ENCODE measurements at regions not wholly inside any gene's neighbourhood (a gene's known extent, or its start where the extent isn't known, plus 50 kb on each side); places are given as distances from the start of the nearest gene placed in this dataset.

- H3K9me1 ChIP-seq (ENCODE audit: control insufficient read depth, extremely low read depth, insufficient read depth, low read length) = no peaks in the 10 kb centered on the region
- no peaks in the 10 kb centered on the region for H3K4me1 ChIP-seq (ENCODE audit: control insufficient read depth, extremely low read depth, insufficient read depth, low read length)
- no peaks in the 10 kb centered on the region for H4K20me1 ChIP-seq (ENCODE audit: control insufficient read depth, extremely low read depth, insufficient read depth, low read length)
- no peak overlapping the region for H3K4me3 ChIP-seq (ENCODE audit: control insufficient read depth in 2 of 3, extremely low read depth in 1 of 3, insufficient read depth in 2 of 3, low read depth in 1 of 3, low read length in 3 of 3)
- no peaks in the 10 kb centered on the region for H3K9me3 ChIP-seq (ENCODE audit: control insufficient read depth, low read depth, low read length)
- H2AFZ ChIP-seq (ENCODE audit: control insufficient read depth, low read length) = no peak overlapping the region
- TF ChIP-seq CTCF (optimal IDR thresholded peaks at IDR 0.05 in 1 of 3, IDR thresholded peaks at IDR 0.05 in 1 of 3, conservative IDR thresholded peaks at IDR 0.05 in 1 of 3; ENCODE audit: extremely low read depth in 1 of 3, insufficient read depth in 2 of 3, low read length in 3 of 3) = no peak
- no peak for TF ChIP-seq EZH2 (IDR thresholded peaks at IDR 0.05; ENCODE audit: low read length)
- H3K36me3 ChIP-seq (ENCODE audit: control insufficient read depth in 2 of 2, extremely low read depth in 1 of 2, insufficient read depth in 2 of 2, low read length in 2 of 2) = no peaks in the 10 kb centered on the region
- FAIRE-seq (no peak), DNase-seq (ENCODE audit: low read depth, low spot score) (no peak)
- no peaks in the 10 kb centered on the region for H3K79me2 ChIP-seq (ENCODE audit: control insufficient read depth, insufficient read depth, low read length)
- H3K27me3 ChIP-seq (ENCODE audit: control insufficient read depth, extremely low read depth, insufficient read depth, low read length) = peaks cover 1% of the 10 kb centered on the region
- no peak overlapping the region for H3K4me2 ChIP-seq (ENCODE audit: control insufficient read depth, extremely low read depth, insufficient read depth, low read depth, low read length)
- H3K9ac ChIP-seq (ENCODE audit: control insufficient read depth, extremely low read depth, insufficient read depth, low read length) = no peak overlapping the region
- dilution Hi-C loops (cut with MboI; ENCODE audit: extremely low pct_ligation_motif_present, low sequenced_read_pairs) = no loop called here
- no peak overlapping the region for H3K27ac ChIP-seq (ENCODE audit: control insufficient read depth, insufficient read depth, low read length)
These were observed 114.6 kb downstream of the ELOVL4 start for GRCh38 chr6:79832723-79833122.

- Histone ChIP-seq H3K4me2 (ENCODE audit: control insufficient read depth, extremely low read depth, insufficient read depth, low read depth, low read length) (no peak overlapping the region), H3K9me1 (ENCODE audit: control insufficient read depth, extremely low read depth, insufficient read depth, low read length) (no peaks in the 10 kb centered on the region), H3K27me3 (ENCODE audit: control insufficient read depth, extremely low read depth, insufficient read depth, low read length) (peaks cover 4% of the 10 kb centered on the region), H3K4me1 (ENCODE audit: control insufficient read depth, extremely low read depth, insufficient read depth, low read length) (no peaks in the 10 kb centered on the region), H3K9me3 (ENCODE audit: control insufficient read depth, low read depth, low read length) (no peaks in the 10 kb centered on the region), H3K4me3 (ENCODE audit: control insufficient read depth in 2 of 3, extremely low read depth in 1 of 3, insufficient read depth in 2 of 3, low read depth in 1 of 3, low read length in 3 of 3) (no peak overlapping the region), H4K20me1 (ENCODE audit: control insufficient read depth, extremely low read depth, insufficient read depth, low read length) (no peaks in the 10 kb centered on the region), H3K9ac (ENCODE audit: control insufficient read depth, extremely low read depth, insufficient read depth, low read length) (no peak overlapping the region), H3K36me3 (ENCODE audit: control insufficient read depth in 2 of 2, extremely low read depth in 1 of 2, insufficient read depth in 2 of 2, low read length in 2 of 2) (no peaks in the 10 kb centered on the region), H2AFZ (ENCODE audit: control insufficient read depth, low read length) (no peak overlapping the region), H3K27ac (ENCODE audit: control insufficient read depth, insufficient read depth, low read length) (no peak overlapping the region), H3K79me2 (ENCODE audit: control insufficient read depth, insufficient read depth, low read length) (no peaks in the 10 kb centered on the region)
- FAIRE-seq = no peak
- TF ChIP-seq EZH2 (IDR thresholded peaks at IDR 0.05; ENCODE audit: low read length) = no peak
- TF ChIP-seq CTCF (optimal IDR thresholded peaks at IDR 0.05 in 1 of 3, IDR thresholded peaks at IDR 0.05 in 1 of 3, conservative IDR thresholded peaks at IDR 0.05 in 1 of 3; ENCODE audit: extremely low read depth in 1 of 3, insufficient read depth in 2 of 3, low read length in 3 of 3) = no peak
- dilution Hi-C loops (cut with MboI; ENCODE audit: extremely low pct_ligation_motif_present, low sequenced_read_pairs) = no loop called here
- no peak for DNase-seq (ENCODE audit: low read depth, low spot score)
These were observed 123.2 kb downstream of the ELOVL4 start for GRCh38 chr6:79824202-79824601.

All from keratinocyte (primary cell).